ENCODE measurements at regions not wholly inside any gene's neighbourhood (a gene's known extent, or its start where the extent isn't known, plus 50 kb on each side); places are given as distances from the start of the nearest gene placed in this dataset.

DNA sequence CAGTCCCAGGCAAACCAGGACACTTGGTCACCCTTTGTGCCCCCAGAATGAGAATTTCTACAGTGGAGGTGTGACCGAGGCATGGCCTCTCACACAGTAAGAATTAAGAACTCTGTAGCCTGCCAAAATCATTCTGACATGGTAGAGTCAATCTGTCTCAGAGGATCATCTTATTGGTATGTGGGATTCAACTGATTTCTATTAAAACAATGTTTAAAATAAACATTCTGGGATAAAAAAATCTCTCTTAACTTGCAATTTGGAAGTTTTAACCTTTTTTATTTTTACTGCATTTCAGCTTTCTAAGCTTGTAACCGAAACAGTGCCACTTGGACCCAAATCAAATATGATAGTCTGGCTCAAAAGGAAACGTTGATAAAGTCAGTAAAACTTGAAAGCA lies 165.4 kb upstream of the LDB2 start:
- TF ChIP-seq, protein P1, sequence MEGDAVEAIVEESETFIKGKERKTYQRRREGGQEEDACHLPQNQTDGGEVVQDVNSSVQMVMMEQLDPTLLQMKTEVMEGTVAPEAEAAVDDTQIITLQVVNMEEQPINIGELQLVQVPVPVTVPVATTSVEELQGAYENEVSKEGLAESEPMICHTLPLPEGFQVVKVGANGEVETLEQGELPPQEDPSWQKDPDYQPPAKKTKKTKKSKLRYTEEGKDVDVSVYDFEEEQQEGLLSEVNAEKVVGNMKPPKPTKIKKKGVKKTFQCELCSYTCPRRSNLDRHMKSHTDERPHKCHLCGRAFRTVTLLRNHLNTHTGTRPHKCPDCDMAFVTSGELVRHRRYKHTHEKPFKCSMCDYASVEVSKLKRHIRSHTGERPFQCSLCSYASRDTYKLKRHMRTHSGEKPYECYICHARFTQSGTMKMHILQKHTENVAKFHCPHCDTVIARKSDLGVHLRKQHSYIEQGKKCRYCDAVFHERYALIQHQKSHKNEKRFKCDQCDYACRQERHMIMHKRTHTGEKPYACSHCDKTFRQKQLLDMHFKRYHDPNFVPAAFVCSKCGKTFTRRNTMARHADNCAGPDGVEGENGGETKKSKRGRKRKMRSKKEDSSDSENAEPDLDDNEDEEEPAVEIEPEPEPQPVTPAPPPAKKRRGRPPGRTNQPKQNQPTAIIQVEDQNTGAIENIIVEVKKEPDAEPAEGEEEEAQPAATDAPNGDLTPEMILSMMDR (IDR thresholded peaks at IDR 0.05) = no peak
- TF ChIP-seq POLR2A (IDR thresholded peaks at IDR 0.05) = no peak
